SU-DHL-6 (cell line): ENCODE measurements at regions not wholly inside any gene's neighbourhood (a gene's known extent, or its start where the extent isn't known, plus 50 kb on each side); places are given as distances from the start of the nearest gene placed in this dataset.

ENCODE experiments used
- EZH2phosphoT487 ChIP-seq: fragments of 200-600 bp; sonication (generic), shearing (Covaris generic); conservative IDR thresholded peaks from 2 replicates; pipeline ENCODE4 v1.6.1; 2018; ENCODE audit warnings: mild to moderate bottlenecking, antibody characterized with exemption, low read length, moderate library complexity, mixed read lengths
- TF ChIP-seq, protein P1 (sequence below): fragments of 200-600 bp; sonication (generic); IDR thresholded peaks from one replicate; pipeline ENCODE4 v1.5.1; 2017; ENCODE audit warnings: antibody characterized with exemption, mild to moderate bottlenecking, low read length, moderate library complexity; ENCODE audit not compliant: insufficient read depth, poor library complexity, severe bottlenecking

DNA sequence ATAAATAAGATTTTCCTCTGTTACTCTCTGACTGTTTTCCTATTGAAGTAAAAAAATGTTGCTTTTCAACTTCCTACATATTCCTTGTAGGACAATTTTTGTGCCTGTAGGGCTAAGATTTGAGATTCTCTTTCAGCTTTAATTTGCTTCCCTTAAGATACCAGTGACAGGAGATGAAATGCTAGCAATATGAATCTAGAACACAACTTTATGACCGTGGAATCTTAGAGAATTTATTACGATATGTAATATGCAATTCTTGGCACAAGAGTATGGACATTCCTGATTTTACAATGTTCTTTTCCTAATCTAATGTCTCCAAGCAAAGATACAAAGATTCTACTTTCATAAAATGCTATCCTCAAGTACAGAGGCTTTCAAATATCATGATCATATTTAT lies 180.9 kb downstream of the KCNE4 start:
- TF ChIP-seq, protein P1, sequence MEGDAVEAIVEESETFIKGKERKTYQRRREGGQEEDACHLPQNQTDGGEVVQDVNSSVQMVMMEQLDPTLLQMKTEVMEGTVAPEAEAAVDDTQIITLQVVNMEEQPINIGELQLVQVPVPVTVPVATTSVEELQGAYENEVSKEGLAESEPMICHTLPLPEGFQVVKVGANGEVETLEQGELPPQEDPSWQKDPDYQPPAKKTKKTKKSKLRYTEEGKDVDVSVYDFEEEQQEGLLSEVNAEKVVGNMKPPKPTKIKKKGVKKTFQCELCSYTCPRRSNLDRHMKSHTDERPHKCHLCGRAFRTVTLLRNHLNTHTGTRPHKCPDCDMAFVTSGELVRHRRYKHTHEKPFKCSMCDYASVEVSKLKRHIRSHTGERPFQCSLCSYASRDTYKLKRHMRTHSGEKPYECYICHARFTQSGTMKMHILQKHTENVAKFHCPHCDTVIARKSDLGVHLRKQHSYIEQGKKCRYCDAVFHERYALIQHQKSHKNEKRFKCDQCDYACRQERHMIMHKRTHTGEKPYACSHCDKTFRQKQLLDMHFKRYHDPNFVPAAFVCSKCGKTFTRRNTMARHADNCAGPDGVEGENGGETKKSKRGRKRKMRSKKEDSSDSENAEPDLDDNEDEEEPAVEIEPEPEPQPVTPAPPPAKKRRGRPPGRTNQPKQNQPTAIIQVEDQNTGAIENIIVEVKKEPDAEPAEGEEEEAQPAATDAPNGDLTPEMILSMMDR = no peak
- TF ChIP-seq EZH2phosphoT487 = no peak
